ENCODE measurements at regions not wholly inside any gene's neighbourhood (a gene's known extent, or its start where the extent isn't known, plus 50 kb on each side); places are given as distances from the start of the nearest gene placed in this dataset.
"Not testable (repeated sequence)": the region's sequence is repeated elsewhere in the genome, so short reads cannot be mapped to it uniquely, and the experiment has no call there.

- no peak for DNase-seq
These were observed 128.8 kb downstream of the LMNTD1 start for GRCh38 chr12:25424211-25424731.

- DNase-seq, result no peak
These were observed 129.6 kb downstream of the LMNTD1 start for GRCh38 chr12:25423355-25424050.

- DNase-seq, result no peak
These were observed 130.8 kb downstream of the LMNTD1 start for GRCh38 chr12:25422241-25422640.

- no peak for DNase-seq
These were observed 131.4 kb downstream of the LMNTD1 start for GRCh38 chr12:25421651-25422167.

- no peak for DNase-seq
These were observed 133.0 kb downstream of the LMNTD1 start for GRCh38 chr12:25420116-25420515.

GRCh38 chr12:25419595-25419994 is 133.5 kb downstream of the LMNTD1 start:
- DNase-seq, result no peak

GRCh38 chr12:25417071-25417470 is 136.0 kb downstream of the LMNTD1 start:
- DNase-seq, result no peak

GRCh38 chr12:25416516-25416915 is 136.6 kb downstream of the LMNTD1 start:
- DNase-seq, result no peak

GRCh38 chr12:25415004-25415403 is 138.1 kb downstream of the LMNTD1 start:
- DNase-seq, result no peak

GRCh38 chr12:25412735-25413134 is 140.3 kb downstream of the LMNTD1 start:
- DNase-seq, result no peak

GRCh38 chr12:25404955-25405354 is 148.1 kb downstream of the LMNTD1 start:
- no peak for DNase-seq

- DNase-seq, result no peak
These were observed 151.0 kb upstream of the KRAS start for GRCh38 chr12:25401547-25402345.

GRCh38 chr12:25397001-25397400 is 146.3 kb upstream of the KRAS start:
- DNase-seq, result no peak

- DNase-seq, result no peak
These were observed 144.5 kb upstream of the KRAS start for GRCh38 chr12:25395227-25395626.

- not testable (repeated sequence) for DNase-seq
These were observed 144.0 kb upstream of the KRAS start for GRCh38 chr12:25394775-25395174.

- DNase-seq, result no peak
These were observed 143.3 kb upstream of the KRAS start for GRCh38 chr12:25394025-25394424.

GRCh38 chr12:25391346-25391745 is 140.6 kb upstream of the KRAS start:
- DNase-seq, result not testable (repeated sequence)

GRCh38 chr12:25388183-25388582 is 137.5 kb upstream of the KRAS start:
- peak; percentile 37 for DNase-seq

GRCh38 chr12:25387732-25388050 is 137.0 kb upstream of the KRAS start:
- no peak for DNase-seq

- peak; percentile 84 for DNase-seq
These were observed 136.4 kb upstream of the KRAS start for GRCh38 chr12:25386831-25387731.

GRCh38 chr12:25384893-25385248 is 134.1 kb upstream of the KRAS start:
- DNase-seq, result no peak

- no peak for DNase-seq
These were observed 133.5 kb upstream of the KRAS start for GRCh38 chr12:25384038-25384892.
